ENCODE measurements at regions not wholly inside any gene's neighbourhood (a gene's known extent, or its start where the extent isn't known, plus 50 kb on each side); places are given as distances from the start of the nearest gene placed in this dataset.
"Not testable (repeated sequence)": the region's sequence is repeated elsewhere in the genome, so short reads cannot be mapped to it uniquely, and the experiment has no call there.

- H3K36me3 ChIP-seq (replicated peaks in 1 of 2; ENCODE audit: control insufficient read depth in 1 of 2, insufficient read depth in 2 of 2, low read length in 2 of 2); intact Hi-C loops (cut with micrococcal nuclease); H3K9ac ChIP-seq (ENCODE audit: insufficient read depth, low read length, poor library complexity, severe bottlenecking); H3K4me1 ChIP-seq (ENCODE audit: control insufficient read depth in 1 of 2, insufficient read depth in 2 of 2, low read length in 2 of 2); H3K36me3 Mint-ChIP-seq; H4K20me1 ChIP-seq (ENCODE audit: insufficient read depth, low read length); H2AFZ ChIP-seq (ENCODE audit: insufficient read depth, low read depth, low read length, poor library complexity, severe bottlenecking); H3K4me3 ChIP-seq (replicated peaks in 1 of 3; ENCODE audit: low read depth in 2 of 3, low read length in 3 of 3); H3K4me1 Mint-ChIP-seq; H3K79me2 ChIP-seq (ENCODE audit: insufficient read depth, low read length); H3K4me2 ChIP-seq (replicated peaks; ENCODE audit: extremely low read depth, low read length, poor library complexity, severe bottlenecking); H3K27ac ChIP-seq (ENCODE audit: low read depth in 1 of 2, low read length in 2 of 2); DNase-seq: not testable (repeated sequence)
- Mint-ChIP-seq H3K27ac (peak overlapping the region in 1 of 7 donors; percentile 31), H3K9me3 (peaks cover 20 to 50% (median 33%) of the 10 kb centered on the region in 7 donors), H3K4me3 (peak overlapping the region in 1 of 2 donors; percentile 56), H3K27me3 (ENCODE audit: low read depth in 3 of 3) (peaks cover 33 to 38% (median 37%) of the 10 kb centered on the region in 3 donors)
- peaks cover 8 to 37% of the 10 kb centered on the region in 2 donors for H3K27me3 ChIP-seq (ENCODE audit: control insufficient read depth in 2 of 2, insufficient read depth in 2 of 2, low read length in 2 of 2)
- peaks cover 28 to 31% of the 10 kb centered on the region in 2 donors for H3K9me3 ChIP-seq (replicated peaks in 1 of 2; ENCODE audit: control insufficient read depth in 1 of 2, insufficient read depth in 1 of 2, low read length in 2 of 2)
- WGBS (ENCODE audit: insufficient coverage), result 92% methylated on average over 19 of the region's 19 CpGs
These were observed 1074.9 kb downstream of the RPIA start for GRCh38 chr2:89766141-89766990.

DNA sequence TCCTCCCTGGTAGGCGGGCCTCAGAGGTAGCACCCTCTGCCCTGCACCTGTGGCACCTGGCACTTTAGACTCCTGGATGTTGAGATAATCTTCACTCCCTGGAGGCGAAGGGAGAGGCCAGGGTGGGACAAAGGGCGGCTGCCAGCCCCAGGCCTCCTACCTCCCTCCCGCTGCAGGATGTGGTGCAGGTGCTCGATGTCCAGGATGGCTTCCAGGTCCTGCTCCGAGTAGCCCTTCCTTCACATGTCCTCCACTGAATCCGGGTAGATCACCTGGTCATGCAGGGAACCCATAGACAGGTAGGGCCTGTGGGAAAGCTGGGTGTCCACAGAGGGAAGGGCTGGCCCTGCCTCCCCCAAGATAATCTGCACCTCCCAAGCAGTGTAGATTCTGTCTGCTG, 1075.6 kb downstream of the RPIA start:
- 86% methylated on average over 6 of the region's 7 CpGs for WGBS (ENCODE audit: insufficient coverage)

More for the DNA sequence above, 1075.6 kb downstream of the RPIA start:
- H3K79me2 ChIP-seq (ENCODE audit: insufficient read depth, low read length); H3K36me3 Mint-ChIP-seq; H4K20me1 ChIP-seq (ENCODE audit: insufficient read depth, low read length); H3K4me3 ChIP-seq (replicated peaks in 1 of 3; ENCODE audit: low read depth in 2 of 3, low read length in 3 of 3); H3K4me1 ChIP-seq (ENCODE audit: control insufficient read depth in 1 of 2, insufficient read depth in 2 of 2, low read length in 2 of 2); H3K4me1 Mint-ChIP-seq; intact Hi-C loops (cut with micrococcal nuclease); H2AFZ ChIP-seq (ENCODE audit: insufficient read depth, low read depth, low read length, poor library complexity, severe bottlenecking); H3K27ac Mint-ChIP-seq; H3K4me2 ChIP-seq (replicated peaks; ENCODE audit: extremely low read depth, low read length, poor library complexity, severe bottlenecking); H3K27ac ChIP-seq (ENCODE audit: low read depth in 1 of 2, low read length in 2 of 2); H3K36me3 ChIP-seq (replicated peaks in 1 of 2; ENCODE audit: control insufficient read depth in 1 of 2, insufficient read depth in 2 of 2, low read length in 2 of 2); DNase-seq; H3K9ac ChIP-seq (ENCODE audit: insufficient read depth, low read length, poor library complexity, severe bottlenecking): not testable (repeated sequence)
- Histone ChIP-seq H3K9me3 (replicated peaks in 1 of 2; ENCODE audit: control insufficient read depth in 1 of 2, insufficient read depth in 1 of 2, low read length in 2 of 2) (peaks cover 28 to 31% of the 10 kb centered on the region in 2 donors), H3K27me3 (ENCODE audit: control insufficient read depth in 2 of 2, insufficient read depth in 2 of 2, low read length in 2 of 2) (peaks cover 8 to 37% of the 10 kb centered on the region in 2 donors)
- Mint-ChIP-seq H3K27me3 (ENCODE audit: low read depth in 3 of 3) (peaks cover 34 to 42% (median 39%) of the 10 kb centered on the region in 3 donors), H3K4me3 (peak overlapping the region in 1 of 2 donors; percentile 78), H3K9me3 (peaks cover 20 to 48% (median 31%) of the 10 kb centered on the region in 7 donors)

Measured in CD14-positive monocyte (primary cell).